IMR-90 (cell line): ENCODE measurements at regions not wholly inside any gene's neighbourhood (a gene's known extent, or its start where the extent isn't known, plus 50 kb on each side); places are given as distances from the start of the nearest gene placed in this dataset.

Experiments
- ATAC-seq: fragments of 200-7000 bp; cut with Tn5 transposase; 2 replicates; pipeline ENCODE4 v1.9.1; 2020; ENCODE audit warnings: low read depth, mild to moderate bottlenecking, moderate library complexity
- BruUV-seq: library from RNA; stranded (reverse); fragments of 400-500 nt; replicated peaks from 2 replicates; lab custom pipeline; 2021; lab: Mats Ljungman, UMichigan
- CTCF ChIA-PET: fragments of 300-600 bp; formaldehyde crosslinking; extraction: SDS; loops from one replicate; lab custom pipeline; 2021; ENCODE audit warnings: antibody characterized with exemption; lab: Yijun Ruan, JAX
- POLR2A ChIA-PET: fragments of 300-600 bp; sonication (Branson Sonifier 250); formaldehyde crosslinking; loops from one replicate; lab custom pipeline; 2022; ENCODE audit warnings: antibody characterized with exemption; ENCODE audit not compliant: unreplicated experiment; lab: Charles Lee
- DNase-seq: peaks from one replicate; pipeline ENCODE4 v3.0.0; 2013
- H2AFZ ChIP-seq: replicated peaks from 2 replicates; pipeline ENCODE3; 2013; ENCODE audit warnings: low read length, mild to moderate bottlenecking; ENCODE audit not compliant: poor library complexity
- H2AK5ac ChIP-seq: 2 replicates; pipeline ENCODE4 v1.6.1; 2013; ENCODE audit warnings: low read depth, low read length, inconsistent platforms
- H2AK9ac ChIP-seq: replicated peaks from 2 replicates; pipeline ENCODE3; 2013; ENCODE audit warnings: mild to moderate bottlenecking, low read depth, low read length, moderate library complexity; ENCODE audit not compliant: poor library complexity
- H2BK120ac ChIP-seq: 2 replicates; pipeline ENCODE4 v1.6.1; 2013; ENCODE audit warnings: low read depth, low read length, inconsistent platforms
- H2BK15ac ChIP-seq: 3 replicates; pipeline ENCODE4 v1.6.1; 2013; ENCODE audit warnings: low read depth, low read length, inconsistent platforms
- H2BK20ac ChIP-seq: 2 replicates; pipeline ENCODE4 v1.6.1; 2013; ENCODE audit warnings: low read depth, mild to moderate bottlenecking, inconsistent platforms, low read length, moderate library complexity
- H2BK5ac ChIP-seq: 2 replicates; pipeline ENCODE4 v1.6.1; 2013; ENCODE audit warnings: mild to moderate bottlenecking, low read depth, low read length, inconsistent platforms; ENCODE audit not compliant: poor library complexity, severe bottlenecking
- H3K14ac ChIP-seq: replicated peaks from 2 replicates; pipeline ENCODE4 v1.6.1; 2013; ENCODE audit warnings: low read depth, low read length, inconsistent platforms
- H3K18ac ChIP-seq: 2 replicates; pipeline ENCODE4 v1.6.1; 2013; ENCODE audit warnings: low read depth, low read length, control low read depth
- H3K23ac ChIP-seq: 2 replicates; pipeline ENCODE4 v1.6.1; 2013; ENCODE audit warnings: low read depth, low read length, inconsistent platforms
- H3K27ac ChIP-seq: 2 replicates; pipeline ENCODE4 v1.5.1; 2013; ENCODE audit warnings: mild to moderate bottlenecking, control low read depth, low read length; ENCODE audit not compliant: insufficient read depth
- H3K27me3 ChIP-seq: 2 replicates; pipeline ENCODE4 v1.6.1; 2013; ENCODE audit warnings: low read length; ENCODE audit not compliant: control insufficient read depth, insufficient read depth
- H3K36me3 ChIP-seq: 2 replicates; pipeline ENCODE4 v1.6.1; 2013; ENCODE audit warnings: low read length, mixed read lengths; ENCODE audit not compliant: control insufficient read depth, insufficient read depth
- H3K4ac ChIP-seq: 2 replicates; pipeline ENCODE4 v1.6.1; 2013; ENCODE audit warnings: low read depth, low read length, inconsistent platforms
- H3K4me1 ChIP-seq: 2 replicates; pipeline ENCODE4 v1.6.1; 2013; ENCODE audit warnings: low read length, mixed read lengths; ENCODE audit not compliant: control insufficient read depth, insufficient read depth
- H3K4me2 ChIP-seq: 2 replicates; pipeline ENCODE4 v1.6.1; 2013; ENCODE audit warnings: low read depth, mild to moderate bottlenecking, control low read depth, low read length, moderate library complexity
- H3K4me3 ChIP-seq: 2 replicates; pipeline ENCODE4 v1.5.1; 2013; ENCODE audit warnings: low read depth, mild to moderate bottlenecking, control low read depth, low read length, moderate library complexity; ENCODE audit not compliant: insufficient read depth
- H3K56ac ChIP-seq: 2 replicates; pipeline ENCODE4 v1.6.1; 2013; ENCODE audit warnings: low read length, inconsistent platforms; ENCODE audit not compliant: insufficient read depth; ENCODE audit errors: extremely low read depth
- H3K79me1 ChIP-seq, 2 experiments: 2 replicates each; pipeline ENCODE4 v1.6.1; 2013; ENCODE audit warnings: low read length in 2 of 2, inconsistent platforms in 1 of 2, low read depth in 1 of 2
- H3K9ac ChIP-seq: 2 replicates; pipeline ENCODE4 v1.6.1; 2013; ENCODE audit warnings: low read depth, low read length, control low read depth
- H3K9me1 ChIP-seq: 2 replicates; pipeline ENCODE4 v1.6.1; 2013; ENCODE audit warnings: low read length, inconsistent platforms; ENCODE audit not compliant: insufficient read depth
- H3K9me3 ChIP-seq: 2 replicates; pipeline ENCODE4 v1.6.1; 2013; ENCODE audit warnings: low read length; ENCODE audit not compliant: control insufficient read depth, insufficient read depth
- H4K20me1 ChIP-seq: 2 replicates; pipeline ENCODE4 v1.6.1; 2013; ENCODE audit warnings: low read length, inconsistent platforms; ENCODE audit not compliant: insufficient read depth
- H4K5ac ChIP-seq: 2 replicates; pipeline ENCODE4 v1.6.1; 2013; ENCODE audit warnings: mild to moderate bottlenecking, low read depth, low read length, control low read depth
- H4K8ac ChIP-seq, 2 experiments: 2 replicates each; pipeline ENCODE4 v1.6.1; 2013; ENCODE audit warnings: low read depth in 2 of 2, low read length in 2 of 2, control low read depth in 1 of 2, inconsistent platforms in 1 of 2
- H4K91ac ChIP-seq: 2 replicates; pipeline ENCODE4 v1.6.1; 2013; ENCODE audit warnings: low read depth, low read length, inconsistent platforms; ENCODE audit not compliant: insufficient read depth
- BHLHE40 ChIP-seq: fragments of 150-350 bp; IDR thresholded peaks from 2 replicates; pipeline ENCODE4 v1.6.1; 2016; ENCODE audit warnings: mild to moderate bottlenecking, low read depth, low read length
- CEBPB ChIP-seq: IDR thresholded peaks from 2 replicates; pipeline ENCODE4 v1.6.1; 2012; ENCODE audit warnings: low read depth, low read length, improper control_type of control experiment
- FOS ChIP-seq: fragments of 150-350 bp; IDR thresholded peaks from 2 replicates; pipeline ENCODE4 v1.6.1; 2016; ENCODE audit warnings: low read depth, low read length
- MAZ ChIP-seq: IDR thresholded peaks from 2 replicates; pipeline ENCODE4 v1.6.1; 2012; ENCODE audit warnings: low read depth, mild to moderate bottlenecking, low read length, improper control_type of control experiment, moderate library complexity, borderline replicate concordance
- MXI1 ChIP-seq: IDR thresholded peaks from 2 replicates; pipeline ENCODE4 v1.6.1; 2012; ENCODE audit warnings: low read depth, mild to moderate bottlenecking, low read length, moderate library complexity, borderline replicate concordance
- NFE2L2 ChIP-seq: fragments of 150-350 bp; IDR thresholded peaks from 2 replicates; pipeline ENCODE4 v1.6.1; 2016; ENCODE audit warnings: low read depth, mild to moderate bottlenecking, low read length
- POLR2A ChIP-seq: IDR thresholded peaks from 2 replicates; pipeline ENCODE4 v1.6.1; 2012; ENCODE audit warnings: mild to moderate bottlenecking, low read depth, low read length
- RCOR1 ChIP-seq: IDR thresholded peaks from 2 replicates; pipeline ENCODE4 v1.6.1; 2012; ENCODE audit warnings: mild to moderate bottlenecking, low read length, improper control_type of control experiment; ENCODE audit not compliant: insufficient replicate concordance
- RFX5 ChIP-seq: IDR thresholded peaks from 2 replicates; pipeline ENCODE4 v1.8.0; 2012; ENCODE audit warnings: low read depth, mild to moderate bottlenecking, low read length, moderate library complexity
- SMC3 ChIP-seq: fragments of 150-350 bp; IDR thresholded peaks from 2 replicates; pipeline ENCODE4 v1.6.1; 2016; ENCODE audit warnings: low read depth, mild to moderate bottlenecking, antibody characterized with exemption, low read length, moderate library complexity
- WGBS, 2 experiments: methylation state at CpG; one replicate each; pipeline versions ENCODE4 v1.1.5 to v1.1.7; 2013; ENCODE audit warnings: missing lambda C conversion rate in 2 of 2; ENCODE audit not compliant: insufficient read length in 1 of 2; ENCODE audit errors: extremely low coverage in 2 of 2; 5-methylcytosine and 5-hydroxymethylcytosine counted together
- dilution Hi-C: fragments of 300-500 bp; cut with HindIII; formaldehyde crosslinking; loops from one replicate; pipeline ENCODE4 v1.14.3; 2018; ENCODE audit warnings: low sequenced_read_pairs; ENCODE audit not compliant: unreplicated experiment
- in situ Hi-C: fragments of 300-500 bp; cut with MboI; formaldehyde crosslinking; loops from 3 replicates; pipeline ENCODE4 v1.14.3; 2019; ENCODE audit warnings: low sequenced_read_pairs, inconsistent platforms, mixed read lengths
- intact Hi-C: fragments of 100-400 bp; cut with micrococcal nuclease; formaldehyde crosslinking; loops from 2 replicates; pipeline ENCODE4 v1.10.0; 2022
- TF ChIP-seq, protein P1 (sequence below): conservative IDR thresholded peaks from 2 replicates; pipeline ENCODE4 v1.5.1; 2012; ENCODE audit warnings: mild to moderate bottlenecking, low read depth, low read length, improper control_type of control experiment

DNA sequence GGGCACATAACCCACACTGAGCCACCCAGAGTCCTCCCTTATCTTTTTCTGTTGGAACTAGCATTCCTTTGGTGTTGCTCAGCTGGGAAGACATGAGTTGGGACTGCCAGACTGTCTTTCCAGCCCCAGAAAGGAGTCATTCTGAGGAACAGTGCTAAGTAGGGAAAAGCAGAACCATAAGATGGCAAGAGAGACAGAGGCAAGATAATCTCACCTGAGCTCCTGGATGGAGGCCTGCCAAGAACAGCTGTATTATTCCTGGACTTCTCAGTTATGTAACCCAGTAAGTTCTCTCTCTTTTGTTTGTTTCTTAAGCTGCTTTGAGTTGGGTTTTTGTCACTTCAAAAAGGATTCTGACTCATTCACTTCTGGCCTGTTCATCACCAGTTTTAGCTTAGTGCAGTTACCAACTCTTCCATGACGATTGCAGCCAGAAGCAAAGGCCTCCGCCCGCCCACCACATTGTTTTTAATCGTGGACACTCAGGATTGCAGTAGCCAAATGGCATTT lies 134.4 kb downstream of the OMA1 start:
- WGBS, 2 experiments = no CpG with 5 or more reads among the region's 4 CpGs
- Histone ChIP-seq H2AK9ac (no peak overlapping the region), H2BK5ac (no peak overlapping the region), H3K27ac (no peak overlapping the region), H4K8ac (no peak overlapping the region), H4K91ac (no peak overlapping the region), H3K79me1 (no peaks in the 10 kb centered on the region), H3K4me2 (peak overlapping the region; percentile 12; the same call in 1 of the 2 replicates), H2AFZ (no peak overlapping the region), H3K9me3 (no peaks in the 10 kb centered on the region), H3K4me3 (no peak overlapping the region), H2AK5ac (no peak overlapping the region), H2BK15ac (no peak overlapping the region), H4K20me1 (no peaks in the 10 kb centered on the region), H3K18ac (no peak overlapping the region), H3K9ac (no peak overlapping the region), H3K36me3 (no peaks in the 10 kb centered on the region), H4K5ac (no peak overlapping the region), H3K4ac (no peak overlapping the region), H3K23ac (no peak overlapping the region), H3K27me3 (peaks cover 2% of the 10 kb centered on the region), H3K14ac (no peak overlapping the region), H3K9me1 (peaks cover 3% of the 10 kb centered on the region; the same call in 1 of the 2 replicates), H2BK120ac (no peak overlapping the region), H3K4me1 (peaks cover 2% of the 10 kb centered on the region; the same call in 1 of the 2 replicates), H2BK20ac (no peak overlapping the region), H3K56ac (no peak overlapping the region)
- in situ Hi-C loops (no loop called here), dilution Hi-C loops (no loop called here), intact Hi-C loops (no loop called here)
- BruUV-seq = no TSS peak
- DNase-seq (peak; percentile 47), ATAC-seq (peak; percentile 84)
- ChIA-PET POLR2A (no interaction called here), CTCF (interaction anchor here (1.2 kb wide), 1 partner anchor 9 kb away, joined by 3 read pairs; no protein-coding TSS in a partner anchor)
- no peak for TF ChIP-seq MAZ
- no peak for TF ChIP-seq FOS
- TF ChIP-seq RCOR1 = no peak
- no peak for TF ChIP-seq CEBPB
- no peak for TF ChIP-seq SMC3
- TF ChIP-seq NFE2L2 = no peak
- TF ChIP-seq, protein P1, sequence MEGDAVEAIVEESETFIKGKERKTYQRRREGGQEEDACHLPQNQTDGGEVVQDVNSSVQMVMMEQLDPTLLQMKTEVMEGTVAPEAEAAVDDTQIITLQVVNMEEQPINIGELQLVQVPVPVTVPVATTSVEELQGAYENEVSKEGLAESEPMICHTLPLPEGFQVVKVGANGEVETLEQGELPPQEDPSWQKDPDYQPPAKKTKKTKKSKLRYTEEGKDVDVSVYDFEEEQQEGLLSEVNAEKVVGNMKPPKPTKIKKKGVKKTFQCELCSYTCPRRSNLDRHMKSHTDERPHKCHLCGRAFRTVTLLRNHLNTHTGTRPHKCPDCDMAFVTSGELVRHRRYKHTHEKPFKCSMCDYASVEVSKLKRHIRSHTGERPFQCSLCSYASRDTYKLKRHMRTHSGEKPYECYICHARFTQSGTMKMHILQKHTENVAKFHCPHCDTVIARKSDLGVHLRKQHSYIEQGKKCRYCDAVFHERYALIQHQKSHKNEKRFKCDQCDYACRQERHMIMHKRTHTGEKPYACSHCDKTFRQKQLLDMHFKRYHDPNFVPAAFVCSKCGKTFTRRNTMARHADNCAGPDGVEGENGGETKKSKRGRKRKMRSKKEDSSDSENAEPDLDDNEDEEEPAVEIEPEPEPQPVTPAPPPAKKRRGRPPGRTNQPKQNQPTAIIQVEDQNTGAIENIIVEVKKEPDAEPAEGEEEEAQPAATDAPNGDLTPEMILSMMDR = no peak
- no peak for TF ChIP-seq POLR2A
- no peak for TF ChIP-seq RFX5
- TF ChIP-seq BHLHE40 = no peak
- no peak for TF ChIP-seq MXI1
